Eye (tissue), 1 donor: ENCODE measurements at regions not wholly inside any gene's neighbourhood (a gene's known extent, or its start where the extent isn't known, plus 50 kb on each side); places are given as distances from the start of the nearest gene placed in this dataset.

Experiments
- DNase-seq: peaks from one replicate; pipeline ENCODE4 v3.0.0-alpha.2; 2015

GRCh38 chr16:77668201-77668600 is 54.1 kb upstream of the NUDT7 start:
- no peak for DNase-seq

DNA sequence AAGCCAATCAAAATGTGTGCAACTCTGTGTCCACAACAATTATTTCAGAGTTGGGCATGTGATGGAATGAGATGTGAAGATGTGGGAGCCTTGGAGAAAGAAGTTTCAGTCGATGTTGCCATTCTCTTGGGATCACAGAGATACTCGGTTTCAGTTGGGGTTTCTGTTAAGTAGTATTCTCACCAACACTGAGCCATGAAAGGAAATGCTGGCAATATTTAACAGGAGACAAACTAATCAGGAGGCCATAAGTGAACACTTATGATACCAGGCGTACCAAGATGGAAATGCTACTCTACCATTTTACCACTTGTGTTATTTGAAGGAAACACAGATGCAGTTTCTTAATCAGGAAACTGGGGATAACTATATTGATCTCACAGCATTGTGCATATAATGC is 53.3 kb upstream of the NUDT7 start:
- DNase-seq = no peak
